ENCODE measurements at regions not wholly inside any gene's neighbourhood (a gene's known extent, or its start where the extent isn't known, plus 50 kb on each side); places are given as distances from the start of the nearest gene placed in this dataset.

- no peak for DNase-seq
These were observed 51.3 kb upstream of the VOPP1 start for GRCh38 chr7:55623617-55624016.

GRCh38 chr7:55622241-55622640 lies 49.9 kb upstream of the VOPP1 start:
- DNase-seq: no peak
